C4-2B (cell line): ENCODE measurements at regions not wholly inside any gene's neighbourhood (a gene's known extent, or its start where the extent isn't known, plus 50 kb on each side); places are given as distances from the start of the nearest gene placed in this dataset.
A peak's percentile ranks its signal among the peaks of the same experiment; 100 is the strongest.
"Not testable (repeated sequence)": the region's sequence is repeated elsewhere in the genome, so short reads cannot be mapped to it uniquely, and the experiment has no call there.

Experiments used
- H3K27ac ChIP-seq: fragments of 450-650 bp; 2 replicates; pipeline ENCODE4 v1.5.1; 2017
- ZFX ChIP-seq: fragments of 450-650 bp; IDR thresholded peaks from 2 replicates; pipeline ENCODE4 v1.6.1; 2017
- TF ChIP-seq, protein P1 (sequence below): fragments of 450-650 bp; conservative IDR thresholded peaks from 2 replicates; pipeline ENCODE4 v1.5.1; 2017; ENCODE audit warnings: mild to moderate bottlenecking

DNA sequence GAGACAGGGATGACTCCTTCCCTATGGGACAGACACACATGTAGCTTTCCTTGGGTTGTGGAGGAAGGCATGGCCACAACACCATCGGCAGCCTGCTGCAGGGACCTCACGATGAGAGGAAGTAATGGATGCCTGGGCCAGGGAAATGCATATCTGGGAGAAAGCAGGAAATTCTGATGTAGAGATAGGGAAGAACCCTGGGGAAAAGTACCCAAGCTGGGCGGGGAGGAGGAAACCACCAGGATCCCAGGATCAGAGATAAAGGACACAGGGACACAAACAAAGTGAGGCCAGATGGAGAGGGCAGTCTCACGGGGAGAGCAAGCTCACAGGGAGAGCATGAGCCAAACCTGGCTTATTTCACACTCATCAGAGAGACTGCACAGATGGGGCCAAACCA is 294.7 kb upstream of the TEKT4 start:
- peak overlapping the region; percentile 81 for H3K27ac ChIP-seq

DNA sequence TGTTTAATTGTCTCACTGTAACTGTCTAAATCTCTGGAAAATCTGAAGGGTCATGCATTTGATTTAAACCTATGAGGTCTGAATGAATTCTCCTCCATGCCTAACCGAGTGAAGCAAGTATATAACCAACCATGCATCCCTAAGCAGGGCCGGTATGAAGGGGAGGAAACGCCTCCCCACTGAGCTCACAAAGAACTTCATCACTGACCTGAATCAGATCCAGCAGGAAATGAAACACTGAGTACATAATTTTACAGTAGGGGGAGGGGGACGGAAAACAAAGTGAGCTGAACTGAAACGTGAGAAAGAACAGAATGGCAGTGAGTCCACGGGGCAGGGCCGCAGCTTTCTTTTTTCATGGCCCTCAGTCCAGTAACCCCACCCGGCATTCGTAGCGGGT is 294.1 kb upstream of the TEKT4 start:
- H3K27ac ChIP-seq = peak overlapping the region; percentile 81

DNA sequence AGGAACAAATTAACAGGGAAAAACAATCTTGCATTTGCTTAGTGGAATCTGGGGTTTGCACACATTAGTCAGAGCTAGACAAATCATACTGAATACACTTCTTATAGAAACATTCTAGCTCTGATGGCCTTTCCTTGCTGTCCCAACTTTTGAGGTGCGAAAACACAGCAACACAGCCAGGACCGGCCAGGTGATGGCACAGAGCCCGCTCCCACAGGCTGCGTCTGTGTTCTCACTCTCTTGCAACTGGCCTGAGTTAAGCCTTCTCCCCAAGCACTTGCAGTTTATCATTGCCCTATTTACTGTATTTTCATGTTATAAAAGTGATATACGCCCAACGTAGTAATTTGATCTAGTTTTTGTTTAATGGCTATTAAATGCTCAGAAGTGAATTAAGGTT is 292.0 kb upstream of the TEKT4 start:
- H3K27ac ChIP-seq = not testable (repeated sequence)

DNA sequence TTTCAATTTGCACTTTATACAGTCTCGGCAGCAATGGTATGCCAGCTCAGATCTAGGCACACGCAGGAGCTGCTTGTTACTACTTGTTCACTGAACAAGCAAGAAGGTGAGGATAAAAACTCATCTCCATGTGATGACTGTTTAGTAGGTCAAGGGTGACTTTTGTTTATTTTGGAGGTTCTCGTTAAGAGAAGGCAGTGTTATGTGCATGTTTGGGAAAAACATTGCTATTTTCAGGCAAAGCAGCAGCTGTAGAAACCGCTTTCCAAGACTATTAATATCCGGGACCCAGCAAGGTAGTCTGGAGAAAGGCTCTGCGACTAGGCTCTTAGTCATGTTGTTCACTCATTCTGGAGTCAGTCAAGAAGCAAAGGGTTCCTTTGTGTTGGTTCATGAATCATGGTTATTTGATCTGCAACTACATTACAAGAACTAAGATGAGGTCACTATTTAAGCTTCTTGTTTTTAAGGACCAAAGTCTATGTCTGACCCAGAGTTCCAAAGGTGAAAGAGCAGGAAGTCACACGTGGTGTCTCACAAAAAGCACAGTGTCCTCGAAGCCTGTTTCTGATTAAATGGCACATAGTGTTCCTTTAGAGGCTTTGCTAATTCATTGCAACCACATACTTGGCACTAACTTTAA is 288.0 kb upstream of the TEKT4 start:
- H3K27ac ChIP-seq = not testable (repeated sequence)

DNA sequence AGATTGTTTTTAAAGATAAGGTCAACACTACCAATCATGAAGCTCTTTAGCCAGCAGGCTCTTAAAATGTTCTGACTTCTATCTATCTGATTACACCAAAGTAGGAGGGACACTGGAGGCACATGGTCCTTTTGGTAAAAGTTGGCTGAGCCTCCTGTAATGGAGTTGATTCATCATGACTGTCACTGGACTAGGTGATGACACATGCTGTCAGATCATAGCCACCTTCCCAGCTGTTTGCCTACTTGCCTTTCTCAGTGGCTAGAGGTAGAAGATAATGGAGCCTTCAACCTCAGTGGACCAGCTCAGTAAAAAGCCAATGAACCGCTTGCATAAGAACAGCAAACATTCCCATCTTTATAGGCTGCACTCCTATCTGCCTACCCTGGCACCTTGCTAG is 286.7 kb upstream of the TEKT4 start:
- not testable (repeated sequence) for H3K27ac ChIP-seq

DNA sequence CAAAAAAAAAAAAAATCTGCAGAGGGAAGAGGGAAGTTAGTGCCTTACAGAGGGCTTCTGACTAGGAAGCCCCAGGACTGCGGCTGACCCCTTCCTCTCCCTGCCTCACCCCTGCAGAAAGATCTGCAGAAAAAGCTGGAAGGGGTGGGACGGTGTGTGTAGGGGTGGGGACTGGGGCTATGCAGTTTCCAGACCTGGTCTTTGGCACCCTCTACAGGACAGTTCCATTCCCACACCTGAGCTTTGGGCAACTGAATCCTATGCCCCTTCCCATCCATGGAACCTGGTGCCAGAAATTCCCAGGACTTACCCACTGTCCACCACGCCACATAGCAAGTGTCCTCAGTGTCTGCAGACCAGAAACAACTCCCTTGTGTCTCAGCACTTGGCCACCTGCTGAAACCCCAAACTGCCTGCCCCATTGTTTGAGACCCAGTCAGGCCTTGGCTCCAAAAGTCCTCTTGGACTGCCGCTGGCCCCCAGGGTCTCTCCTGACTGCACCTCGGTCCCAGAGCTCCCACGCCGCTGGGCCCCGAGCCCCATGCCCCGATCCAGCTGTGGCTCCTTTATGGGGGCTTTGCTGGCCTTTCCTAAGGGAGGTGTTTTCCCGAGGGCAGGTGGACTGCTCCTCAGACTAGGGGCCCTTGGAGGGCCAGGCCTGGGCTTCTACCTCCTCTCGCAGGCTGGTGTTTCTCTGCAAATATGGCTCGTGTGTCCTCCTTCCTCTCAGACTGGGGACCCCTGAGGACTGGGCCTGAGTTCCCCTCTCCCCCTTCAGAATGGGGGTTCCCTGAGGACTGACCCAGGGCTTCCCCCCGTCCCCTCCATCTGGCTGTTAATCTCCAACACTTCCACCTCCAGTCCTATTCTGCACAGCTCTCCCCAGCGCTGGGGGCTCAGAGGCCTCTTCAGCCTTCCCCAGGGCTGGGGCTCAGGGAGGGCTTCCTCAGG is 284.9 kb upstream of the TEKT4 start:
- not testable (repeated sequence) for H3K27ac ChIP-seq
- TF ChIP-seq, protein P1, sequence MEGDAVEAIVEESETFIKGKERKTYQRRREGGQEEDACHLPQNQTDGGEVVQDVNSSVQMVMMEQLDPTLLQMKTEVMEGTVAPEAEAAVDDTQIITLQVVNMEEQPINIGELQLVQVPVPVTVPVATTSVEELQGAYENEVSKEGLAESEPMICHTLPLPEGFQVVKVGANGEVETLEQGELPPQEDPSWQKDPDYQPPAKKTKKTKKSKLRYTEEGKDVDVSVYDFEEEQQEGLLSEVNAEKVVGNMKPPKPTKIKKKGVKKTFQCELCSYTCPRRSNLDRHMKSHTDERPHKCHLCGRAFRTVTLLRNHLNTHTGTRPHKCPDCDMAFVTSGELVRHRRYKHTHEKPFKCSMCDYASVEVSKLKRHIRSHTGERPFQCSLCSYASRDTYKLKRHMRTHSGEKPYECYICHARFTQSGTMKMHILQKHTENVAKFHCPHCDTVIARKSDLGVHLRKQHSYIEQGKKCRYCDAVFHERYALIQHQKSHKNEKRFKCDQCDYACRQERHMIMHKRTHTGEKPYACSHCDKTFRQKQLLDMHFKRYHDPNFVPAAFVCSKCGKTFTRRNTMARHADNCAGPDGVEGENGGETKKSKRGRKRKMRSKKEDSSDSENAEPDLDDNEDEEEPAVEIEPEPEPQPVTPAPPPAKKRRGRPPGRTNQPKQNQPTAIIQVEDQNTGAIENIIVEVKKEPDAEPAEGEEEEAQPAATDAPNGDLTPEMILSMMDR = peak; percentile 67

DNA sequence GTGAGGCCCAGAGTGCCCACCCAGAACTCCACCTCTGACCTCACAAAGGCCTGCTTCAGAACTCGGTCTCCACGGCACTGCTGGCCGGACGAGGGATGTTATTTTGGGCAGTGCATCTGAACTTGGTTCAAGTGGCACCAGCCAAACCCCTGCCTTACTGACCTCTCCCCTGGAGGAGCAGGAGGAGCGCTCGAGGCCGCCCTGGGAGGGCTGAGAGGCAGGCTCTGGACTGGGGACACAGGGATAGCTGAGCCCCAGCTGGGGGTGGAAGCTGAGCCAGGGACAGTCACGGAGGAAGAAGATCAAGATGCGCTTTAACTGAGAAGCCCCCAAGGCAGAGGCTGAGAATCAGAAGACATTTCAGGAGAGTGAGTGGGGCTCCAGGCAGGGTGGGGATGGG is 284.2 kb upstream of the TEKT4 start:
- H3K27ac ChIP-seq = not testable (repeated sequence)

DNA sequence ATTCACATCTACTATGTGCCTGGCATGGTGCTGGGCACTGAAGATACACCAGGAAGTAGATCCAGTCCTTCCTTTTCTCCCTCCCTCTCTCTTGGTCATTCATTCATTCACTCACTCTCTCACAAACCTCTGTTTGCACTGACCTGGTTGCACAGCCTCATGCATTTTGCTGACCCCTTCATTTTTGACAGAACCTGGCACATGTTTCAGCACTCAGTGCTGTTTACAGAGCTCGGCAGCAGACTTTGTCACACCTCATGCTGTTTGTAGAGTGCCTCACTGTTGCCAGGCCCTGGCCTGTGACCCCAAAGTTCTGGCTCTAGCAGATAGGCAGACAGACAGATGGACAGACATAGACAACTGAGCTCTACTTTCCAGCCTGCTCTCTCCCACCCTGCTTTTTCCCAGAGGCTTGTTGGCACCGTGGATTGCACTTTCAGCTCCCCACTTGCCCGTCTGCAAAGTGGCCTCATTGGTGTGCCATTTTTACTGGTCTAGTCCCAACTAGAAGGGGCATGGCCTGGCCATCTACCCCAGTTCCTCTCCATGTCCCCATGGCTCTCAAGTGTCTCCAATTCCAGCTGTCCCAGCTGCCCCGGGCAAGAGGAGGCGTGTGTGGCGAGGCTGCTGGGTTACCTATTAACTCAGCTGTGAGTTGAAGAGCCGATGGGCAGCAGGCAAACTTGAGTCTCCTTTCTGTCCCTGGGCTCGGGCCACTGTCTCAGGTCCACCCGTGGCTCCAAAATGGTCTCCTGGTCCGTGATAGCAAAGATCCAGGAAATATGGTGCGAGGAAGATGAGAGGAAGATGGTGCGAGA is 277.0 kb upstream of the TEKT4 start:
- H3K27ac ChIP-seq = not testable (repeated sequence)

DNA sequence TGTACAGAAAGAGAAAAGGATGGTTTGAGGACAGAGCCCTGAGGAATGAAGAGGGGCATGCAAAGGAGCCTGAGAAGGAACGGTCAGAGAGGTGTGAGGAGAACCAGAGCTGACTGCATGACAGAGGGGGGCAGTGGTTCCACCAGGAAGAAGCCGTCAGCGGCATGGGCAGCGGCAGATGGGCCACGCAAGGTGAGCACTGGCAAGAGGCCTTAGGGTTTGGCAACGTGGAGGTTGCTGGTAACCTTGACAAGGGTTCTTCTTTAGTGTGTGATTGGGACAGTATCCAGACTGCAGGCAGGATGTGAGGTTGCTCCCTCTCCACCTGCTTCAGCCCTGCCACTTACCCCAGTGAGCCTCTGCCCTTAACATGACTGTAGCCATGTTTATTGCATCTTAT is 275.3 kb upstream of the TEKT4 start:
- H3K27ac ChIP-seq = not testable (repeated sequence)

DNA sequence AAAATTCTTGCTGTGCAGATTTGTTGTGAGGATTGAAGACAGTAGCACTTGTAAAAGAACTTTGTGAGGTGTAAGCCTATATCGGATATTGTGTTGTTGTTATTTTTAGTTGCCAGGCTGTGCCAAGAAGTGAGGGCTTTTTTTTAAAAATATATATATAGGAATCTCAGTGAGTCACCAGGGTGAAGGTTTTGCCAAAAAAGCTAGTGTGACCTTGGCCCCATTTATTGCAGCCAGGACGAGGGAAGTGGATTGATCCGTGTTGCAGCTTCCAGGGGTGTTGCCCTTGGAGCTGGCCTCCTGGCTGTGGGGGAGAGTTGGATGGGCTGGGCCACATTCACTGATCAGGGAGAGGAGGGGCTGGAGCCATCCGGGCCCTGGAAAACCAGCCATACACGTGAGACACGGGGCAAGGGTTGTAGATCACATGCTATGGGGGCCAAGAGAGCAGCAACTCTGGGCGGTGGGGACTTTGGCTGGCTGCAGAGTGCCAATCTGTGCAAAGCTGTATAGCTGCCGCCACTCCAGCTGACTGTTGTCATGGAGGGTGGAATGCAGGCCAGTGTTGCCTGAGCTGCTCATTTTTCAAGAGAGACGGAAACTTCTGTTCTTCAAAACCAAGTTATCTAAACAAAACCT is 273.0 kb upstream of the TEKT4 start:
- H3K27ac ChIP-seq = not testable (repeated sequence)

DNA sequence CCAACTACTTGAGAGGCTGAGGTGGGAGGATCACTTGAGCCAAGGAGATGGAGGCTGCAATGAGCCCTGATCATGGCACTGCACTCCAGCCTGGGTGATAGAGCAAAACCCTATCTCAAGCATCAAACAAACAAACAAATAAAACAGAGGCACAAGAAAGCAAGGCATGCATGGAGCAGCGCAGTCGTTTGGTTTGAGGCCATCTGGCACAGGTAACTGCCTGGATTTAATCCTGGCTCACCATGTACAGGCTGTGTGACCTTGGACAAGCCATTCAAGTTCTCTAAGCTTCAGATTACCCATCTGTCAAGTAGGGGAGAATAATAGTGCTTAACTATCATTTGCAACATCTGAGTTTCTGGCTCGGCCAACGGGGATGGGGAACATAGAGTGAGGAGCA is 270.3 kb upstream of the TEKT4 start:
- H3K27ac ChIP-seq = peak overlapping the region; percentile 11; the same call in 1 of the 2 replicates

DNA sequence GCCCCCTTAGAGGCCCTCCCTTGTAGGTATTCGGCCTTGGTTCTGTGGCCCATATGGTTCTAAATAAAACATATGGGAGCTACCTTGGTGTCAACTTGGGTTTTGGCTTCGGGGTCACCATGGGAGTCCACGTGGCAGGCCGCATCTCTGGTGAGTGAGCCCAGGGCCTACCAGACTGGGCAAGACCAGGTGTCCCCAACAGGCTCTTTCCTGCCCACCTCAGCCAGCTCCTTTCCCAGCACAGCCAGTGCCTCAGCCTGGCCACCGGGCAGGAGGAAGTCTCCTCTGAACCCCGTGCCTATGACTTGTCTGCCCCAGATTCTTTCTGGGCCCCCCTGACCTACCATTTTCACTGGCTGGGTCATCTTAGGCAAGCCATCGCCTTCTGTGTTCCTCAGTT is 268.8 kb upstream of the TEKT4 start:
- H3K27ac ChIP-seq = no peak overlapping the region
- TF ChIP-seq, protein P1 = no peak
- TF ChIP-seq ZFX = no peak

DNA sequence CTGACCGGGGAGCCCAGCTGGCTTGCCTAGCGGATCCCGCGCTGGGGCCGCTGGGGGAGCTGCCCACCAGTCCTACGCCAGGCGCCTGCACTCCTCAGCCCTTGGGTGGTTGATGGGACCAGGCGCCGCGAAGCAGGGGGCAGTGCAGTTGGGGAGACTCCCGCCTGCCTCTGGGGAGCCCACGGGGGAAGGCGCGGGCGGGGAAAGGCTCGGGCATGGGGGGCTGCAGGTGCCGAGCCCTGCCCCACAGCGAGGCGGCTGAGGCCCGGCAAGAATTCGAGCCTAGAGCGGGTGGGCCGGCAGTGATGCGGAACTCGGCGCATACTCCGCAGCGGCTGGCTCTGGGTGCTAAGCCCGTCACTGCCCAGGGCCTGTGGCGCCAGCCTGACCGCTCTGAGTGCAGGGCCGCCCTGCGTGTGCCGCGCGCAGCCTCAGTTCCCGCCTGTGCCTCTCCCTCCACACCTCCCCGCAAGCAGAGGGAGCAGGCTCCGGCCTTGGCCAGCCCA is 249.1 kb upstream of the TEKT4 start:
- no peak overlapping the region for H3K27ac ChIP-seq
- no peak for TF ChIP-seq ZFX
- TF ChIP-seq, protein P1 = no peak

DNA sequence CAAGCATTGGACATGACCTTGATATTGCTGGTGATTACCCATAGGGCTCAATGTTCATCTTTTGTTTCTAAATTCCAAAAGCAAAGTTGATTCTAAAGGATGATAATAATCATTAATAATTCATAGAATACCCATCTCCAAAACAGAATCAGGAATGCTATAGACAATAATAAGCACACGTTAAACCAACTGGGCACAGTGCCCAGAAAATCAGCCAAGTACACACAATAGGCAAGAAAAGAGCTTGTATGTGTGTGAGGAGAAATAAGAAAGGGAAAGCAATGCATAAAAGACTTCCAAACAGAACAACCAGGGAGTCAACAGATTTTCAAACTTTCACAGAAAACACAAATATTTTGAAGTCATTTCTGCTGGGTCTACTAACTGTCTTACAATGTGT is 242.3 kb upstream of the TEKT4 start:
- H3K27ac ChIP-seq = not testable (repeated sequence)

DNA sequence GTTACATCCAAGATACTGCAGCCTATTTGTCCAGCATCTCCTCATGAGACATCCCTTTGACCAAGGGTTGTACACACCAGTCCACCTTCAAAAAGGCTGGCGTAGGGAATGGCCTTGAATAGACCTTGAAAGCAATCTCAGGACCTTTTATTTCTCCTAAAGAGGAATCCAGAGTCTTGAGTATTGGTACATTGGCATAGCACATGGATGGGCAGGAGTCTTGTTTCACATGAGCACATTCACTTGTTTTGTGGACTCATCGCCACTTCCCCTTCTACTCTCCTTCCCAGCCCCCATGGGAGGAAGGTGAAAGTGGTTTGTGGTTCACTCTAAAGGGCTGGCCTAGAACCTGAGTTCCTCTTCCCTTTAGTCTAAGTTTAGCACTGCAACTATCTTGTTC is 229.8 kb upstream of the TEKT4 start:
- H3K27ac ChIP-seq = not testable (repeated sequence)

DNA sequence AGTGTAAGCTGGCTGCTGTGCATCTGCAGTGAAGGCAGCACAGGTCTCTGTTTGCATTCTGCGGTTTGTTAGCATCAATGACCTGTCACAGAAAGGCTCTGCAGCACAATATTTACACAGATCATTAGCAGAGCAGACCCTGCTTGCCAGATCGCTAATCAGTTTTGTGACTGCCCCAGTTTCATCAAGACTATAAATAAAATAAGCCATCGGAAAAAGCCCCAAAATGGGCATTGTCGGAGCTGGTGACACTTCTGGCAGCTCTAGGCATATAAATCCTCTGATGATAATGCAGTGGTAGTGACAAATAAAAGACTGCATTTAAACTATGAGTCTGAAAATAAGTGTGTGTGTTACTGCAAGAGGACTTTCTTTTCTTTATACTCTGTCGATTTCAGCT is 219.1 kb upstream of the TEKT4 start:
- H3K27ac ChIP-seq = not testable (repeated sequence)

DNA sequence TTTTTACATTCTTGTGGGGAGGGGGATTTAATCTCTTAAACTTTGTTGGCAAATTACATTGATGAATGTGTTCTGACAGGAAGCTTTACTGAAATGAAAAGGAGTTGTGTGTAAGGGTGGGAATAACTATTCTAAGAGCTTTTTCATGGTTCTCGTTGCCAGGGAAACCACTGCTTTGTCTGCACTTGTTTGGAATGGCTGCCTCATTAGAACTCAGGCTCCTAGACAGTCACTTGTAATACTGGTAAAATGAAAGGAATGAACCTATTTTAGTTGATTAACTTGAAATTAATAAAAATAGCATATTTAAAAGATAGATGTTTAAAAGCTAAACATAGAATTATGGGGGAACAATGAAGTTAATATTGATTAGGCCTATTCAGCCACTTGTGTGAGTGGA is 201.4 kb upstream of the TEKT4 start:
- not testable (repeated sequence) for H3K27ac ChIP-seq
